ENCODE measurements at regions not wholly inside any gene's neighbourhood (a gene's known extent, or its start where the extent isn't known, plus 50 kb on each side); places are given as distances from the start of the nearest gene placed in this dataset.

DNA sequence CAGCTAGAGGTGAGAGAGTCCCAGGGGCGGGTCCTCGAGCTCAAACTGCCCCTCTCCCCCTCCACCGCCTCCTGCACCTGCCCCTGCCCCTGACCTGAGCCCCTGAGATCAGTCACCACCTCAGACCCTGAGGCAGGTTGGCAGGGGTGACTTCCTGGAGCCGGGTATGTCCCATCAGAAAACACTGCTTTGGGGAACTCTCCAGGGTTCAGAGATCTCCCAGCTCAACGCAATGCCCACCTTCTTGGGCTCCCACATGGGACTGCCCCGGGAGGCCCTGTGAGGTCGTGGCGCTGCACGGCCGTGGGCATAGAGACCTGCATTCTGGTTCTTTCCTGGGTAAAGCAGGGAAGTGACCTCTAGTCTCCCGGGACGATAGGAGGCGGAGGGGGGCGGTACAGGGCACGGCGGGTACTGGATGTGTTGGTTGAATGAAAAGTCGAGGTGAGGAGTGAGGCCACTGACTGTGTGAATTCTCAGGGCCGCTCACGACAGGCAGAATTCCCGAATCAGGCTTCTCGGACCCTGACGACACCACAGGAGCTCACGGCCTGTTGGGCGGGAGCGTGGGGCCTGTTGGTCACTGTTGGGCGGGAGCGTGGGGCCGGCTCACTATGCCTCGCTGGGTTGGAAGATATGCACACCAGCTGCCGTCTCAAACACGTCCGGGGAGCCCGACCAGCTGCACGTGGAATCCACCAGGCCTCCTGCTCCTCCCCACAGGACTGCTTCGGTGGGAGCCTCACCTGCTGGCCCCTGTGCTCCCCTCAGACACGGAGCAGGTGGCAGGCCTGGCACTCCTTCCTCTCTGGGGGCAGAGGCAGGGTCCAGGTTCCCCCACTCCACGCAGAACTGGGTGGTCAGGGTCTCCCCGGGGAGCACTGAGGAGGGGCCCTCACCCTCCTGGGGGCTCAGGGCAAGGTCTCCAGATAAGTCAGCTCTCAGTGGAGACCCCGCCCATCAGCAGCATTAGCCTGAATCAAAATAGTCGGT lies 178.0 kb upstream of the PPP1R26 start:
- Histone ChIP-seq H3K27ac (no peak overlapping the region), H3K4me3 (no peak overlapping the region)
- TF ChIP-seq, protein P1, sequence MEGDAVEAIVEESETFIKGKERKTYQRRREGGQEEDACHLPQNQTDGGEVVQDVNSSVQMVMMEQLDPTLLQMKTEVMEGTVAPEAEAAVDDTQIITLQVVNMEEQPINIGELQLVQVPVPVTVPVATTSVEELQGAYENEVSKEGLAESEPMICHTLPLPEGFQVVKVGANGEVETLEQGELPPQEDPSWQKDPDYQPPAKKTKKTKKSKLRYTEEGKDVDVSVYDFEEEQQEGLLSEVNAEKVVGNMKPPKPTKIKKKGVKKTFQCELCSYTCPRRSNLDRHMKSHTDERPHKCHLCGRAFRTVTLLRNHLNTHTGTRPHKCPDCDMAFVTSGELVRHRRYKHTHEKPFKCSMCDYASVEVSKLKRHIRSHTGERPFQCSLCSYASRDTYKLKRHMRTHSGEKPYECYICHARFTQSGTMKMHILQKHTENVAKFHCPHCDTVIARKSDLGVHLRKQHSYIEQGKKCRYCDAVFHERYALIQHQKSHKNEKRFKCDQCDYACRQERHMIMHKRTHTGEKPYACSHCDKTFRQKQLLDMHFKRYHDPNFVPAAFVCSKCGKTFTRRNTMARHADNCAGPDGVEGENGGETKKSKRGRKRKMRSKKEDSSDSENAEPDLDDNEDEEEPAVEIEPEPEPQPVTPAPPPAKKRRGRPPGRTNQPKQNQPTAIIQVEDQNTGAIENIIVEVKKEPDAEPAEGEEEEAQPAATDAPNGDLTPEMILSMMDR (IDR thresholded peaks at IDR 0.05), result no peak
- no peak for DNase-seq (ENCODE audit: low spot score)

GRCh38 chr9:135302329-135303279 lies 177.0 kb upstream of the PPP1R26 start:
- TF ChIP-seq, protein P1 (IDR thresholded peaks at IDR 0.05), result no peak
- DNase-seq (ENCODE audit: low spot score), result no peak
- no peak overlapping the region for H3K4me3 ChIP-seq
- no peak overlapping the region for H3K27ac ChIP-seq

GRCh38 chr9:135303280-135303647 lies 176.3 kb upstream of the PPP1R26 start:
- H3K27ac ChIP-seq, result no peak overlapping the region
- TF ChIP-seq, protein P1 (IDR thresholded peaks at IDR 0.05), result no peak
- no peak for DNase-seq (ENCODE audit: low spot score)
- H3K4me3 ChIP-seq, result no peak overlapping the region

DNA sequence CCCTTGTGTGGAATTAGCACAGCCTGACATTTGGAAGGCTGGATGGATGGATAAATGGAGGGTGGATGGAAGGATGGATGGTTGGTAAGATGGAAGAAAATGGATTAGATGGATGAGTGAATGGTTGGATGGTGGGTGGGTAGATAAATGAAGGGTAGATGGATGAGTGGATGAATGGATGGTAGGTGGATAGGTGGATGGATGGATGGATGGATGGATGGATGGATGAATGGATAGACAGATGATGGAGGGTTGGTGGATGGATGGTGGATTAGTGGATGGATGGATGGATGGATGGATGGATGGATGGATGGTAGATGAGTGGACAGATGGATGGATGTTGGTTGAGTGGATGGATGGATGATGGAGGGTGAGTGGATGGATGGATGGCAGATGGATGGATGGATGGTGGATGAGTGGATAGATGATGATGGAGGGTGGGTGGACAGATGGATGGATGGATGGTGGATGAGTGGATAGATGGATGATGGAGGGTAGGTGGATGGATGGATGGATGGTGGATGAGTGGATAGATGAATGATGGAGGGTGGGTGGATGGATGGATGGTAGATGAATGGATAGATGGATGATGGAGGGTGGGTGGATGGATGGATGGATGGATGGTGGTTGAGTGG lies 175.6 kb upstream of the PPP1R26 start:
- no peak for DNase-seq (ENCODE audit: low spot score)
- Histone ChIP-seq H3K4me3 (no peak overlapping the region), H3K27ac (no peak overlapping the region)
- TF ChIP-seq, protein P1 (IDR thresholded peaks at IDR 0.05), result no peak

GRCh38 chr9:135304886-135305285 lies 174.7 kb upstream of the PPP1R26 start:
- Histone ChIP-seq H3K27ac (no peak overlapping the region), H3K4me3 (no peak overlapping the region)
- no peak for DNase-seq (ENCODE audit: low spot score)
- TF ChIP-seq, protein P1 (IDR thresholded peaks at IDR 0.05), result no peak

- Histone ChIP-seq H3K4me3 (no peak overlapping the region), H3K27ac (no peak overlapping the region)
- DNase-seq (ENCODE audit: low spot score), result no peak
- TF ChIP-seq, protein P1 (IDR thresholded peaks at IDR 0.05), result no peak
Observed at GRCh38 chr9:135305546-135306180, 173.9 kb upstream of the PPP1R26 start.

All from coronary artery (tissue), 2 donors.